ENCODE measurements at regions not wholly inside any gene's neighbourhood (a gene's known extent, or its start where the extent isn't known, plus 50 kb on each side); places are given as distances from the start of the nearest gene placed in this dataset.
"Not testable (repeated sequence)": the region's sequence is repeated elsewhere in the genome, so short reads cannot be mapped to it uniquely, and the experiment has no call there.

DNA sequence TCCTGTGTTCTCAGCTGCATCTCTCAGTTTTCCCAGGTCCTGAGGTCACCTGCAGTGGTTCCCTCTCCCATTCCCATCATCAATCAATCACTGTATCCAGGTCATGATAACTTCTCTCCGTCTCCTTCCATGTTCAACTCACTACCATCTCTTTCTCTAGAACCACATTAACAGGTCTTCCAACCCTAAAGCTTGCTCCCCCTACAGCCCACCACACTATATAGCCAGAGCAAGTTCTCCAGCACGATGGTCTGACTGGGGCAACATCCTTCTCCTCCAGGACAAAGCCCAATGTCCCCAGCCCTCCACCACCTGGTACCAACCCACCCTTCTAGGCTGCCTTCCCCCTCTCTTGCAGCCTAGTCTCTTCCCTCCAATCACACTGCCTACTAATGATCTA is 241.6 kb downstream of the CDK5RAP2 start:
- no peak for DNase-seq (ENCODE audit: low read depth)

DNA sequence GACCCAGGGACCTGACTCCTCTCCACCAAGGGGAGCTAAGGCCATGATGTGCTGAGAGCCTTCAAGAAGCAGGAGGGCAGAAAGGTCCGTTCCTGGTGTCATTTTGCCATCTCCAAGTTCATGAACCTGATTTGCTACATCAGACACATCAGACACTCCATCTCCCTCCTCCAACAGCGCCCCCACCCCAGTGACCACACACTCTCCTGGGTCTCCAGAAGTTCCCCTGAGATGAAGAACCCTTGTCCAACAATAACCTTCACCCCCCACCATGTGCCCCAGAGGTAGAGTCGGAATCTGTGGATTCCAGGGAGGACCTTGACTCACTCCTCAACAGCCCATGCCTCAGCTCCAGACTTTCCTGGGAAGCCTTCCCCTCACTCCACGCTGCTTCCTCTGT is 242.8 kb downstream of the CDK5RAP2 start:
- no peak for DNase-seq (ENCODE audit: low read depth)

DNA sequence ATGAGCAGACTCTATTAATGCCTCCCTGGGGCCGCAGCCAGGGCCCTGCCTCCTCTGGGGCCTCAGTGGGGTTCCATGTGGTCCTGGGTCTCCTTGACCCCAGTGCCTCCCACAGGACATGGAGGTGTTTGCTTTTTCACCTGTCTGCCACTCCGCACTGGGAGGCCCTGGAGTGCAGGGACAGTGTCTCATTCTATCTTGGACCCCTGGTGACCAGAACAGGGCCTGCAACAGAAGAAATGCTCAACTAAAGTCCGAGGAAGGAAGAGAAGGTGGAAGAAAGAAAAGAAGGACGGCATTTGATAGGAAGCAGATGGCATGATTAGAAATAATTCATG is 243.2 kb downstream of the CDK5RAP2 start:
- no peak for DNase-seq (ENCODE audit: low read depth)

DNA sequence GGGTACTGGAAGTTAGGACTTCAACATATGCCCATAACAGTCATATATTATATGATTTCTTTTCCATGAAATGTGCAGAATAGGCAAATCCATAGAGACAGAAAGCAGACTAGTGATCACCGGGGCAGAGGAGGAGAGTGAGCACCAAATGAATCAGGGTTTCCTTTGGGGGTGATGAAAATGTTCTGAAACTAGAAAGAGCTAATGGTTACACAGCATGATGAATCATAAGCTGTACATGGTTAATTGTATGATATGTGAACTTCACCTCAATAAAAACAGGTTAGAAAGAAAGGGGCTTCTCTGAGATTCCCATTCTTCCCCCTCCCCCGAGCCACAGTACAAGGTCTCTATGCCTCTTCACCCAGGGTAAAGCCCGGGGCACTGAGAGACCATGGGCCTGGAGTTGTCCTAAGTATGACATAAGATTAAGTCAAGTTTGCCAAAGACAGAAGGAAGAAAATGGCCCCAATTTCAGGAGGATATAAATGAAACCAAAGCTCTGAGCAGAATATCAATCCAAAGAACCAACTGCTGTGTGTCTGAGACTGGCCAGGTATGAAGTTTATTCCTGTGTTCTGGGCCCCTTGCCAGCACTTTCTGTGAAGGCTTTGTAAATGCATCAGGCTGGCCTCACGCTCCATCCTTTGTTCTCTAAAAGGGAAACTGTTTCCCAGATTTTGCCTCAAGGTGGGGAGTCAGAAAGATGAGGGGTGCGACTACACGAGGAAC is 243.8 kb downstream of the CDK5RAP2 start:
- DNase-seq (ENCODE audit: low read depth) = no peak

DNA sequence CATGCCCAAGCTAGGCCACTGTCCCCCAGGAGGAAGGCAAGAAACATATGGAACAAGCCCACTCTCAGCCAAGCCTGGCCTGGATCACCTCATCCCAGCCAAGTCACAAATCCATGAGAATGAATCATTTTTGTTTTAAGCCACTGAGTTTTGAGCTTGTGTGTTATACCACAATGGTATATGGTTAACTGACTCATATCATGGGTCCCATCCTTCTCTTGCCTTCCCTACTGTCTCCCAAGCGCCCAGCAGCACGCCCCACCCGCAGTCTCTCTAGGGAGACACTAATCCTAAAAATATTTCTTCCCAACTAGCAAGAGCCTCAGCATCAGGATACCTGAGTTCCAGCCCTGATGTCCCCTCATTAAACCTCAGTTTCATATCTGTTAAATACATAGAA is 248.1 kb downstream of the CDK5RAP2 start:
- DNase-seq (ENCODE audit: low read depth) = no peak

DNA sequence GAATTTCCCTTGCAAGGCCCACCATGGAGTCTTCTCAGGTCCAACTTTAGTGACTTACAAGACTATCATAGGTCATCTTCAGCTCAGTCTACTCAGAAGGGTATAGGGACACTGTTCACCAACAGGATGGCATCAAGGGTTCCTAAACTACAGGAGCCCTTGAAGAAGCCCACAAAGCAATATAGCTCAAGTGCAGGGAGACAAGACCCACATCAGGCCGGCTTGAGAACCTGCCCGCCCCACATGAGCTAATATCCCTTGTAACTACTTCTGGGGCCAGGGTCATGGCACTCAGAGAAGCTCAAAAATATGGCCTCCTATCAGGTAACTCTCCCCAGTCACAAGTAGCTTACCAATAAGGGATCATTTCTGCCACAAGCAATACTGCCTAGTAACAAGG is 249.9 kb downstream of the CDK5RAP2 start:
- no peak for DNase-seq (ENCODE audit: low read depth)

DNA sequence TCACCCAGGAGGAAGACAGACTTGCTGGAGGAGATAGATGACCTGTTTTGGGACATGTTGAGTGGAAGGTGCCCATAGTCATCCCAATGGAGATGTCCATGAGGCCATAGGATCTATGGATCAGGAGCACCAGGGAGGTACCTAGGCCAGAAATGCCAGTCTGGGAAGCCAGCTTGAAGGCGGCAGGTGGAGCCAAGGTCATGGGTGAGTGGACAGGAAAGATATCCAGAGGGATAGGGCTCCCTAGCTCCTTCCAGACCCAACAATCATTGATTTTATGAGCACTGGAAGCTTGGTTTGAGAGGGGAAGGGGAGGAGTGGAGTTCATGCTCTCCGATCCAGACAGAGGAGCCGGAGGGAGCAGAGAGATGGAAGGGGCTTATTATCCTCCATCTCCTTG is 252.6 kb downstream of the CDK5RAP2 start:
- DNase-seq (ENCODE audit: low read depth) = no peak

DNA sequence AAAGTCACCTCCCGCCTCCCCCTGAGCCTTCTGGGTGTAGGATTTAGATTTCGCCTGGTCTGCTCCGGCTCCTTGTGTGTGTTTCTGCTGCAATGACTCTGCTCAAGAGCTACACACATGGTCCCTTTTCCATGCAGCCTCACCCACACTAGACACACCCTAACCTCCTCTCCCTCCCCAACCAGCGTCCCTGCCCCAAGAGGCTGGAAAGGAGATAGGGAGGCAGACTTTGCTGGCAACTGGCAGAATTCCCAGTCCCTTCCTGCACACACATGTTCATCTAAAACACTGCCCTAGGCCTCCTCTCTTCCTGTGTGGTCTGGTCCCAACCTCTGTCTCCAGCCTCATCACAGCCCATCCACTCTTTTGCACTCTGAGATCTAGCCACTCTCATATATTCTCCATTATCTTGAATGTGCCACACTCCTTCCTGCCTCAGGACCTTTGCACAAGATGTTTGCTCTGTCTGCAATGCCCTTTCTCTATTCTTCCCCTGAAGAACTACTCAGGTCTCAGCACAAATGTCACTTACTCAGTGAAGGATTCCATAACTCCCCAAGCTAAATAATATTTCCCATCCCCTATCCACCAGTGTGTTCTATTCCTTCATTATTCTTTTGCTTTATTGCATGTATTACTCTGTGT is 253.8 kb downstream of the CDK5RAP2 start:
- DNase-seq (ENCODE audit: low read depth) = no peak

DNA sequence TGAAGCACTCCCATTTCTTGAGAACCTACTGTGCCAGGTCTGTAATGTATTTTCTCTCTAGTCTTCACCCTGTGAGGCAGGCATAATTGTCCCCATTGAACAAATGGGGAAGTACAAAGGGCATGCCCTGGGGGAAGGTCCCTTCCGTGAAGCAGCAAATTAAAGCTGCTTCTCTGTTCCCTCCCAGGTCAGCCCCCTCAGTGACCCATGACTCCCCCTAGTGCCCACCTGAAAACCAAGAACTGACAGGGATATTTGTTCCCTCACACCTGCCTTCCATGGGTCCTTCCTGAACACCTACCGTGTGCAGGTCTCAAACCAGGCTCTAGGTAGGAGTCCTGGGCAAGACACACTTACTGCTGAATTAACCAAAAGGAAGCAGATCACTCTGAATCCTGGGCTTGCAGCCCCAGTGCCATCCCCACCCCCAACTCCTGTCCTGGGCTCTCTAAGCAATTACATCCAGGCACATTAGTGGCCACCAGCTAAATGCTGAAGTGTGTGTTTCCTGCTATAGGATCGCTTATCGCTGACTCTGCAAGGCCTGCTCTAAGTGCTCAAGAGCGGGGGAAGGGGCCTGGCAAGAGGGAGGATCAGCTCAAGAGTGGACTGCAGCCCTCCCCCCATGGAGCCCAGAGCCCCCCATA is 254.8 kb downstream of the CDK5RAP2 start:
- DNase-seq (ENCODE audit: low read depth) = no peak

DNA sequence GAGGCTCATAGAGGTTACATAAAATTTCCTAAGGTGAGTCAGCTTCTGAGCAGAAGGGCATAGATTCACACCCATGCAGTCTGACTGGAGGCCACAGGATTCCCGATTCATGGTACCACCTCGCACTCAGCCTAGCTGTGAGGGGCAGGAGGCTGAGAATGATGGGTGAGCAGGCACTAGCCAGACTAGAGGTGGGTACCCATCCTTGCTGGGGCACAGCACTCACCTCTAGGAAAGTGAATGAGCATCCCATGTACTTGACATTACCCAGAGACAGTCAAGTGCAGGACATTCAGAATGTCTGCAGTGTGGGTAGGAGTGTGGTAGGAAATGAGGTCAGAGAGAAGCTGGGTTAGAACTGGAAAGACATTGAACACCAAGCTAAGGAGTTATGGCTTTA is 255.5 kb downstream of the CDK5RAP2 start:
- DNase-seq (ENCODE audit: low read depth) = no peak

DNA sequence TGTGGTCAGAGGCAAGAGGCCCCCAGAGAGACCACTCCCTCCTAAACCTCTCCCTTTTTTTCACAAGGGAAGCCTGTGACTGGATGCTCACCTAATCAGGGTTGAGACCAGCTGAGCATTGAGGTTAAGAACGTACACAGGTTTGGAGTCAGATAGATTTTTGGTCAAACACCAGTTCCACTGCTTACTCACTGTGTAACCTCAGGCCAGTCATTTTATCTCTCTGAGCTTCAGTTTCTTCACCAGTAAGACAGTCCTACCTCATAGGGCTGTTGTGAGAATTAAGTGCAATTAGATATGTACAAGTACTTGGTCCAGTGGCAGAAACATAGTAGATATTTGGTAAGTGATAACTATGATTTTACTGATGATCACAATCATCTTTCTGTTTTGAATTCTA is 256.8 kb downstream of the CDK5RAP2 start:
- no peak for DNase-seq (ENCODE audit: low read depth)

DNA sequence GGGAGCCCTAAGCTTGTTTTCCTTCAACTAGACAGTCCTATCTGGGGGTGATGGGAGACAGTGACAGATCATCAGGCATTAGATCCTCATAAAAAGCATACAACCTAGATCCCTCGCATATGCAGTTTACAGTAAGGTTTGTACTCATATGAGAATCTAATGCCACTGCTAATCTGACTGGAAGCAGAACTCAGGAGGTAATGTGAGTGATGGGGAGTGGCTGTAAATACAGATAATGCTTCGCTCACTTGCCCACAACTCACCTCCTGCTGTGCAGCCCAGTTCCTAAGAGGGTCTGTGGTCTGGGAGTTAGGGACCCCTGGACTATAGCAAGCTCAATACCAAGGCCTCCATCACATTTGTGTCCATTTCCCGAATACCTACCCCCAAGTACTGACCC is 260.5 kb downstream of the CDK5RAP2 start:
- DNase-seq (ENCODE audit: low read depth) = no peak

DNA sequence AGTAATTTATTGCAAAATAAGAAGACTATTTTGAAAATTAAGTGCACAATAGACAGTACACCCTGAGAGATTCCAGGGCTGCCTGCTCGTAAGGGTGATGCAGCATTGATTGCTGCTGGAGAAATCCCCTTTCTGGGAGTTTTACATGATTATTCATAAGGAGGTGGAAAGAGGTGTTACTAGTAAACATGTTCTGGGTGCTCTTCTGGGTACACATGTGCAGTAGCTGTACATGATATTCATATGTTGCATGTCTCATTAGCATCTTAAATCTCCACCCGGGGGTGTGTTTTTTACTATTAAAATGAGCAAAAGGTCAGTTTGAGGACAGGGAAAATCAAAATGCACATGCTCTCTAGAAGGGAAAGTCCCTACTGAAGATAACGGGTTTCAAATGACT is 264.8 kb downstream of the CDK5RAP2 start:
- no peak for DNase-seq (ENCODE audit: low read depth)

DNA sequence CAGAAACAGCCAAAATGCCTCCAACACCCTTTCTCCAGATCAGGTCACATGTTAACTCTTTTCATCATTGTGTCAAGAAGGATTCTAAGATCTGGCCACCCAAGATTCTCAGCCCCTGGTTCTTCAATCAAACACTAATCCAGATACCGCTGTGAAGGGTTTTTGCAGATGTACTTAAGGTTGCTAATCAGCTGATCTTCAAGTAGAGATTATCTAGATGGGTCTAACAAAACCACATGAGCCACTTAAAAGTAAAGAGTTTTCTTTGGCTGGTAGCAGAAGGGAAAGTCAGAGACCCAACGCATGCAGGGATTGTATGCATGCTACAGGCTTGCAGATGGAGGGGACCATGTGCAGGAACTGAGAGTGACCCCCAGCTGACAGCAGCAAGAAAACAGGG is 267.9 kb downstream of the CDK5RAP2 start:
- no peak for DNase-seq (ENCODE audit: low read depth)

DNA sequence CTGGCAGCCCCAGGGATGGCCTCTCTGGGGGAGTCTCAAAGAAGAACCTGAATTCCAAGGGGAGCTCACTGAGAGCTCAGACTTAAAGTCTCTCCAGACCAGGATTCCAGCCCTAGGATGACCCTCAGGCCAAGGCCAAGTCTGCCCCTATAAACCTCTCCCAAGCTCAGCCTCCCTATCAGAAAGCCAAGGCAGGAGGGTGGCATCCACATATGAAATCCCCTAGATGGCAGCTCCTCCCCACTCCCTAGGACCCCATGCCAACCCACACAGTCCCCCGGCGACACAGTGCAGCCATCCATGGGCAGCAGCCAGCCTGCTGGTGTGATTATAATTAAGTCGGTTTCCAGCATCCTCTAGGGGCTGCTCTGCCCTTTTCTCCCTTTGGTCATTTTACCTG is 269.9 kb downstream of the CDK5RAP2 start:
- DNase-seq (ENCODE audit: low read depth) = no peak

DNA sequence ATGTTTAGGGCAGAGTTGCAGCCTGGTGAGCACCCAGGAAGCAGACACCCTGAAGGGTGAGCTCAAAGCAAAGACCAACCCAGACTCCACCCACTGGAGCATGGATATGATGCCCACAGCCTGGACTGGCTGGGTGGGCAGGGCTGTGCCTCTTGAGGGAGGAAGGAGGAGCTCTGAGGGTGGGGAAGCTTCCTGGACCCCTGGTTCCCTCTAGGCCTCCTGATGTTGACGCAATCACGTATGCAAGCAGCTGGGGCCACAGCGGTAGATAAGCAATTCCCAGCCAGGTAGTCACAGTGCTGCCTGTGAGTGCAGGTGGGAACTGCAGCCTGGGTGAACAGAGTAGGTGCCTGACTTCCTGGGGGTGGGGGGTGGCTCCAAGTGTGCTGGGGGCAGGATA is 271.5 kb downstream of the CDK5RAP2 start:
- no peak for DNase-seq (ENCODE audit: low read depth)

DNA sequence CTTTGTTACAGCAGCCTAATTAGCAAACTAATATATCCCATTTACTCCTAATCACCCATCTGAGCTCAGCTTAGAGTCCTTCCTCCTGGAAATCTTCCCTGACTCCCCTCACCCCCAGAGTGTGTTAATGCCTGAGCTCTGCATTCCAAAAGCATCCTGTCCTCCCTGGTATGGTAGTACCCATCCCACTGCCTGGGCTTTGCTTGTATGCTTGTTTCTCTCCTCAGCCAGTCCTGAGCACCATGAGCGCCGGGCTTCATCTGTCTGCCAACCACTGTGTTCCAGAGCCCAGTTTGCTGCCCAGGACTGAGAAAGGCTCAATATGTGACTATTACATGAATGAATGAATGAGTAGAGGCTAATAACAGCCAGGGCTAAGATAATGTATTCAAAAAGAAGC is 272.4 kb downstream of the CDK5RAP2 start:
- DNase-seq (ENCODE audit: low read depth) = no peak

DNA sequence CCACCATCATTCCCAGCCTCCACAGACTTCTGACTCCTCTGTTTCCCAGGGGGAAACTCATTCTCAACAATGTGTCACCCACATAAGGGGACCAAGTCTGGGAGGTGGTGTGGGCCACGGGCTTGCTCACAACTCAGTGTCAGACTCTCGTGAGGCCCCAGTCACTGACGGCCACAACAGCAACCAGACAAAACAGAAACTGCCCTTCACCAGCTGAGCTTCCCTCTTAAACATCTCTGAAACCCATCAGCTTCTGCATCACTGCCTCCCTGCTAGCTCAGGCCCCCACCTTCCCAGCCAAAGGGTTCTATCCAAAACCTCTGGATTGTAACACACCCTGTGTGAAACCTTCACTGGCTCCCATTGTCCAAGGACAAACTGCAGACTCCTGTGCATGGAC is 273.4 kb downstream of the CDK5RAP2 start:
- no peak for DNase-seq (ENCODE audit: low read depth)

DNA sequence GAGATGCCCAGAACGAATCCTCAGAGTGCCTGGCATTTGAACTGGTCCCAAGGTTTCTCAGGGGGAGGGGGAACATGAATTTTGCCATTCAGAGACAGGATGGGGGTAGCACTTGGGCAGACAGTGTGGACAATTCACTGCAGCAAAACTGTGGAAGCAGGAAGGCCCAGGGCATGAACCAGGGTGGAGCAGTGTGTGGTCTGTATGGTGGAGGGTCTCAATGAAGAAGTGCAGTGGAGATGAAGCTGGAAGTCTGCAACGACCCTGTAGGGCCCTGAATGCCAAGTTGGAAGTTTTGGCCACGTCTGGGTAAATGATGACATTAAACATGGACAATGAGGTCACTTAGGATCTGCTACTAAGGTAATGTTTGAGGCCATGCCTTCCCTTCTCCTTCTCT is 273.9 kb downstream of the CDK5RAP2 start:
- no peak for DNase-seq (ENCODE audit: low read depth)

DNA sequence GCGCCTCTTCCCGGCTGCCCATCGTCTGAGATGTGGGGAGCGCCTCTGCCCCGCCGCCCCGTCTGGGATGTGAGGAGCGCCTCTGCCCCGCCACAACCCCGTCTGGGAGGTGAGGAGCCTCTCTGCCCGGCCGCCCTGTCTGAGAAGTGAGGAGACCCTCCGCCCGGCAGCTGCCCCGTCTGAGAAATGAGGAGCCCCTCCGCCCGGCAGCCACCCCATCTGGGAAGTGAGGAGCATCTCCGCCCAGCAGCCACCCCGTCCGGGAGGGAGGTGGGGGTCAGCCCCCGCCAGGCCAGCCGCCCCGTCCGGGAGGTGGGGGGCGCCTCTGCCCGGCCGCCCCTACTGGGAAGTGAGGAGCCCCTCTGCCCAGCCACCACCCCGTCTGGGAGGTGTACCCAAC is 275.1 kb downstream of the CDK5RAP2 start:
- DNase-seq (ENCODE audit: low read depth) = not testable (repeated sequence)

DNA sequence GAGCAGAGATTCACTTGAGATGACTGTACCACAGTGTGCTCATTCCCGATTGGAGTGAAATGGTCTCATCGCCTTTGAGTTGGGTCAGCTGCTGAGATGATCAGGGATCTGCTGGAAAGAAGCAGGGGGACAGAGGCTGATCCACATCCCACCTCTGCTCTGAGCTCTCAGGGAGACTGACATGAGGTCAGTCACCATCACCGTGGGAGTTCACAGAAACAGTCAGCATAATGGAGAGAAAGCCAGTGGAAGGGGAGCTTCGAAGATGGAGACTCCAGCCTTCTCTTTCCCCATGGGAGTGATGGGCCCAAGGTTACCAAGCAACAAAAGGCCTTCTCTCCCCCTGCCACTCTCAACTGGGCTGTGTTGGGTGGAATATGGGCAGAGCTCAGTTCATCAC is 276.4 kb downstream of the CDK5RAP2 start:
- no peak for DNase-seq (ENCODE audit: low read depth)

DNA sequence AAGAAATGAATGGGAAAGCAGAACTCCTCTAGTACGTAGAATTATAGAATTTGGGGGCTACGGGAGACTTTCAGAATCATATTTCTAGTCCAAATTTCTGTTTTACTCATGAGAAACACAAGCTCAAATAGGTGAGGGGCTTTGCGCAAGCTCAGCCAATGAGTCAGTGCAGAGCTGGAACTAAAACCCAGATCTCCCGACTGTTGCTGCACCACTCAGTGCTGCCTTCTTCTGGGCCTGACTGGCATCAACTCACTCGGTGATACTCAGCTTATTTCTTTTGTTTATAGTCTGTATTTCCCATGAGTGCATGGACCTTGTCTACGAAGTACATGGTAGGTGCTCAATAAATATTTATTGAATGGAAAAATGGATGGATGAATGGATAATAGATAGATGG is 280.2 kb downstream of the CDK5RAP2 start:
- DNase-seq (ENCODE audit: low read depth) = no peak

DNA sequence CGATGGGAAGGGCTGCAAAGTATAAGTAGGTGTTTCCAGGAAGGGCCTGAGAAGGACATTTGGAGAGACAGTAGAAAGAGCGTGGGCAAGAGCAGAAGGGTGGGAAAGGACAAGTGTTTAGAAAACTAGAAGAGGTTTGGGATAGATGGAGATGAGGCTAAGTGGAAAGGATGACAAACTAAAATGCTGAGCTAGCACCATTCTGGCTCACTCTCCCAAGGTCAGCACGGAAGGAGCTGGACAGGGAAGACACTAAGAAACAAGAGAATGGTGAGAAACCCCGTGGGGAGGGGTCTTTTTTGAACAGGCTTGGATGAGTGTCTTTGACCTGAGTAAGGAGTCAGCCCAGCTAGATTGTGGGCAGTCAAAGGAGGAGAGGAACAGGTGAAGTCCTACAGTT is 286.0 kb downstream of the CDK5RAP2 start:
- DNase-seq (ENCODE audit: low read depth) = no peak
